Vagina (tissue), 2 donors: ENCODE measurements at regions not wholly inside any gene's neighbourhood (a gene's known extent, or its start where the extent isn't known, plus 50 kb on each side); places are given as distances from the start of the nearest gene placed in this dataset.

ENCODE experiments used
- CTCF ChIP-seq, 3 experiments: fragments of 450-650 bp in 2 of 3; fragments of 200-600 bp in 1 of 3; sonication (generic) in 1 of 3; IDR thresholded peaks; one replicate each; pipeline ENCODE4 v1.5.1; 2017 to 2019; ENCODE audit warnings: antibody characterized with exemption in 3 of 3, mild to moderate bottlenecking in 2 of 3, moderate library complexity in 2 of 3
- POLR2A ChIP-seq, 2 donors: fragments of 450-650 bp; IDR thresholded peaks; one replicate each; pipeline ENCODE4 v1.6.1; 2017; ENCODE audit warnings: antibody characterized with exemption in 2 of 2, mild to moderate bottlenecking in 2 of 2, moderate library complexity in 2 of 2
- POLR2AphosphoS5 ChIP-seq, 2 donors: sonication (generic); formaldehyde crosslinking; IDR thresholded peaks; one replicate each; pipeline ENCODE4 v1.9.0; 2017; ENCODE audit warnings: antibody characterized with exemption in 2 of 2, mild to moderate bottlenecking in 2 of 2, low read depth in 1 of 2; ENCODE audit not compliant: insufficient read depth in 1 of 2

GRCh38 chr2:84286878-84287277 is 172.2 kb downstream of the SUCLG1 start:
- TF ChIP-seq POLR2AphosphoS5 (IDR thresholded peaks at IDR 0.05; ENCODE audit: insufficient read depth in 1 of 2, low read depth in 1 of 2) (no peak), CTCF (IDR thresholded peaks at IDR 0.05) (no peak), POLR2A (IDR thresholded peaks at IDR 0.05) (no peak)
